ENCODE measurements at regions not wholly inside any gene's neighbourhood (a gene's known extent, or its start where the extent isn't known, plus 50 kb on each side); places are given as distances from the start of the nearest gene placed in this dataset.
"Not testable (repeated sequence)": the region's sequence is repeated elsewhere in the genome, so short reads cannot be mapped to it uniquely, and the experiment has no call there.

DNA sequence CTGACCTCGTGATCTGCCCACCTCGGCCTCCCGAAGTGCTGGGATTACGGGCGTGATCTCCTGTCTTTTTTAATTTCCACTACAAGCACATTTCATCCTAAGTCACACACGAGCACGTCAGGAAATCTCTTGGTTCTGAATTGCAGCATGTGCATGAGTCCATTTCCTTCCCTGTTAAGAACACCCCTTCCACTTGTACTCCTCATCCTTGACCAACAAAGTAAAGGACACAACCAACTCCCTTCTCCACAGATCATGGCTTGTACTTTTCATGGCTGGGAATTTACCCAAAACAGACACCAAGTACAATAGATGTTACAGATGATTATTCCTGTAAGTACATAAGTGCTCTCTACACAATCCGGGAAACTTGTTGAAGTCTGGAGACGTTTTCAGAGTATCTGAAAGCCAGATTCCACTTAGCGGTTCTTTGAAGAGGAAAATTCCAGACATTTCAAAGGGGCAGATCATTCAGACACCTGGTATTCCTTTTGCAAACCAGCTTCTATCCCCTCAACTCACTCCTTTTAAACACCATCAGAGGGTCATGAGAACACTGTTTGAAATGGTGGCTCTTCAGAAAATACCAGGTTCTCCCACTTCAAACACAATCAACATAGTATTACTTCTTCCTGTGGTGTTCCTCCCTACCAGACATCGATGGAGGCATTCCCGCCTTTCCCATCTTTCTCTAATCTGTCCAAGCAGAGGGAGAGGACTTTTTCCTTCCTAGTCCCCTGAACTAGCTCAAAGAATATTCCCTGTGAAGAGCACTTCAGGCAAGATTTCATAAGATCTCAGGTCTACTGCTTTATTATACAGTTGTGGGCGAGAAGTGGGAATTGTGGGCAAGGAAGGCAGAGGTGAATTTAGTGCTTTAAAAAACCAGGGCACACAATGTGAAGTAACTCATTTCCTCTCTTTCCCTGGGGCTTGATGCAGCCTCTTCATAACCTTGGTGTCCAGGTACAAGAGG, 80.1 kb upstream of the TSC22D2 start:
- H3K4me1 ChIP-seq (ENCODE audit: low read depth): peaks cover 3% of the 10 kb centered on the region
- H3K27me3 ChIP-seq: no peaks in the 10 kb centered on the region
- H3K4me3 ChIP-seq: no peak overlapping the region
- TF ChIP-seq, protein P1, sequence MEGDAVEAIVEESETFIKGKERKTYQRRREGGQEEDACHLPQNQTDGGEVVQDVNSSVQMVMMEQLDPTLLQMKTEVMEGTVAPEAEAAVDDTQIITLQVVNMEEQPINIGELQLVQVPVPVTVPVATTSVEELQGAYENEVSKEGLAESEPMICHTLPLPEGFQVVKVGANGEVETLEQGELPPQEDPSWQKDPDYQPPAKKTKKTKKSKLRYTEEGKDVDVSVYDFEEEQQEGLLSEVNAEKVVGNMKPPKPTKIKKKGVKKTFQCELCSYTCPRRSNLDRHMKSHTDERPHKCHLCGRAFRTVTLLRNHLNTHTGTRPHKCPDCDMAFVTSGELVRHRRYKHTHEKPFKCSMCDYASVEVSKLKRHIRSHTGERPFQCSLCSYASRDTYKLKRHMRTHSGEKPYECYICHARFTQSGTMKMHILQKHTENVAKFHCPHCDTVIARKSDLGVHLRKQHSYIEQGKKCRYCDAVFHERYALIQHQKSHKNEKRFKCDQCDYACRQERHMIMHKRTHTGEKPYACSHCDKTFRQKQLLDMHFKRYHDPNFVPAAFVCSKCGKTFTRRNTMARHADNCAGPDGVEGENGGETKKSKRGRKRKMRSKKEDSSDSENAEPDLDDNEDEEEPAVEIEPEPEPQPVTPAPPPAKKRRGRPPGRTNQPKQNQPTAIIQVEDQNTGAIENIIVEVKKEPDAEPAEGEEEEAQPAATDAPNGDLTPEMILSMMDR (IDR thresholded peaks at IDR 0.05; ENCODE audit: low read depth, low read length): no peak
- peak in 1 of 2 donors; percentile 37 for DNase-seq (ENCODE audit: low read depth in 1 of 2, low spot score in 1 of 2)
- H3K27ac ChIP-seq: no peak overlapping the region
- no peaks in the 10 kb centered on the region for H3K9me3 ChIP-seq (ENCODE audit: low read depth)
- no peaks in the 10 kb centered on the region for H3K36me3 ChIP-seq

DNA sequence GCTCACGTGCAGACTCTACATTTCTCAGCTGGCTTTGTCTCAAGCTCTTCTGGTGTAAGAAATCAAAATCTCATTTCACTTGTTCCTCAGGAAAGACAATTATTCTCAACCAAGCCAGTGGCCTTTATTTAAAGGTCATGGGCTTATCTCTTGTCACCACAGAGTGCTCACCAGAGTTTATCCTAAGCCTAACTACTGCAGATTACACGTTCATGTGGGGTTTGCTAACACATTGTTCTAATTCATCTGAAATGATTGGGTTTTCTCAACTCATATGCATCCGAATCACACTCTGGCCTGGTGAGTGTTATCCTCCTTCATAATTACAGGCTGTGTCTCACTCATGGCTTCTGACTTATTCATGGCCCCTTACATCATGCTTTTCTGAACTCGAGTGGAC, 83.3 kb upstream of the TSC22D2 start:
- TF ChIP-seq, protein P1 (IDR thresholded peaks at IDR 0.05; ENCODE audit: low read depth, low read length): no peak
- Histone ChIP-seq H3K27ac (no peak overlapping the region), H3K4me3 (no peak overlapping the region), H3K36me3 (no peaks in the 10 kb centered on the region), H3K27me3 (no peaks in the 10 kb centered on the region), H3K4me1 (ENCODE audit: low read depth) (peaks cover 3% of the 10 kb centered on the region), H3K9me3 (ENCODE audit: low read depth) (no peaks in the 10 kb centered on the region)
- no peak for DNase-seq (ENCODE audit: low read depth in 1 of 2, low spot score in 1 of 2)

DNA sequence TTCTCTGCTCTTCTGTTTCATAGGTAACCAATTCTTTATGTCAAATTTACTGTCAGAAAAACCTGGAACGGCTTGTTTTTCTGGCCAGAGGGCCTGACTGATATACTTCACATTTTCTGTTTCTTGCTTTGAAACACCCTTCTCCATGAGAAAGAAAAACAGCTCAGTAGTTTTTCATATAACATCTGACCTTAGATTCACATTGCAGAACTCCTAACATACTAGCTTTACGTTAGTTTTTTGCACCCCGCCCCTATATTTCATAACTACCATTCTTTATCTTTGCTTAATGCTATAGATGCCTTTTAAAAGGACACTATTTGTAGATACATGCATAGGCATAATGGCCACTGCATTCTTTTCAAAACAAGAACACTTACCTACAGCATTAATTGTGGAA, 83.9 kb upstream of the TSC22D2 start:
- TF ChIP-seq, protein P1 (IDR thresholded peaks at IDR 0.05; ENCODE audit: low read depth, low read length): no peak
- peaks cover 3% of the 10 kb centered on the region for H3K4me1 ChIP-seq (ENCODE audit: low read depth)
- DNase-seq (ENCODE audit: low read depth in 1 of 2, low spot score in 1 of 2): no peak
- H3K4me3 ChIP-seq: no peak overlapping the region
- no peaks in the 10 kb centered on the region for H3K27me3 ChIP-seq
- H3K27ac ChIP-seq: no peak overlapping the region
- H3K36me3 ChIP-seq: no peaks in the 10 kb centered on the region
- no peaks in the 10 kb centered on the region for H3K9me3 ChIP-seq (ENCODE audit: low read depth)

- no peak for DNase-seq (ENCODE audit: low read depth in 1 of 2, low spot score in 1 of 2)
- peaks cover 3% of the 10 kb centered on the region for H3K4me1 ChIP-seq (ENCODE audit: low read depth)
Observed at GRCh38 chr3:150323770-150324169, 84.3 kb upstream of the TSC22D2 start.

DNA sequence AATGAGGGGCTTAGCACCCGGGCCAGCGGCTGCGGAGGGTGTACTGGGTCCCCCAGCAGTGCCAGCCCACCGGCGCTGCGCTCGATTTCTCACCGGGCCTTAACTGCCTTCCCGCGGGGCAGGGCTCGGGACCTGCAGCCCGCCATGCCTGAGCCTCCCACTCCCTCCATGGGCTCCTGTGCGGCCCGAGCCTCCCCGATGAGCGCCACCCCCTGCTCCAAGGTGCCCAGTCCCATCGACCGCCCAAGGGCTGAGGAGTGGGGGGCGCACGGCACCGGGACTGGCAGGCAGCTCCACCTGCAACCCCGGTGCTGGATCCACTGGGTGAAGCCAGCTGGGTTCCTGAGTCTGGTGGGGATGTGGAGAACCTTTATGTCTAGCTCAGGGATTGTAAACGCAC, 85.0 kb upstream of the TSC22D2 start:
- not testable (repeated sequence) for H3K4me1 ChIP-seq (ENCODE audit: low read depth)

More at GRCh38 chr3:150323770-150324169, 84.3 kb upstream of the TSC22D2 start:
- Histone ChIP-seq H3K27ac (no peak overlapping the region), H3K9me3 (ENCODE audit: low read depth) (no peaks in the 10 kb centered on the region), H3K27me3 (no peaks in the 10 kb centered on the region), H3K4me3 (no peak overlapping the region), H3K36me3 (no peaks in the 10 kb centered on the region)
- TF ChIP-seq, protein P1 (IDR thresholded peaks at IDR 0.05; ENCODE audit: low read depth, low read length): no peak

DNA sequence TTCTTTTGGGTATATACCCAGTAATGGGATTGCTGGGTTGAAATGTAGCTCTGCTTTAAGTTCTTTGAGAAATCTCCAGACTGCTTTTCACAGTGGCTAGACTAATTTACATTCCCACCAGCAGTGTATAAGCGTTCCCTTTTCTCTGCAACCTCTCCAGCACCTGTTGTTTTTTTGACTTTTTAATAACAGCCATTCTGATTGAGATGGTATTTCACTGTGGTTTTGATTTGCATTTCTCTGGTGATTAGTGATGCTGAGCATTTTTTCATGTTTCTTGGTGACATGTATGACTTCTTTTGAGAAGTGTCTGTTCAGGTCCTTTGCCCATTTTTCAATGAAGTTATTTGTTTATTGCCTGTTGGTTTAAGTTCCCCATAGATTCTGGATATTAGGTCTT, 87.1 kb upstream of the TSC22D2 start:
- DNase-seq (ENCODE audit: low read depth in 1 of 2, low spot score in 1 of 2): not testable (repeated sequence)

More for the DNA sequence above, 85.0 kb upstream of the TSC22D2 start:
- H3K27ac ChIP-seq; H3K36me3 ChIP-seq; DNase-seq (ENCODE audit: low read depth in 1 of 2, low spot score in 1 of 2); H3K4me3 ChIP-seq; H3K9me3 ChIP-seq (ENCODE audit: low read depth); H3K27me3 ChIP-seq: not testable (repeated sequence)

More for the DNA sequence above, 87.1 kb upstream of the TSC22D2 start:
- not testable (repeated sequence) for H3K27me3 ChIP-seq; H3K4me1 ChIP-seq (ENCODE audit: low read depth); H3K27ac ChIP-seq; H3K36me3 ChIP-seq; H3K4me3 ChIP-seq; H3K9me3 ChIP-seq (ENCODE audit: low read depth)

Data from cardiac muscle cell (in vitro differentiated cells and primary cell).